ENCODE measurements at regions not wholly inside any gene's neighbourhood (a gene's known extent, or its start where the extent isn't known, plus 50 kb on each side); places are given as distances from the start of the nearest gene placed in this dataset.
"Not testable (repeated sequence)": the region's sequence is repeated elsewhere in the genome, so short reads cannot be mapped to it uniquely, and the experiment has no call there.

DNA sequence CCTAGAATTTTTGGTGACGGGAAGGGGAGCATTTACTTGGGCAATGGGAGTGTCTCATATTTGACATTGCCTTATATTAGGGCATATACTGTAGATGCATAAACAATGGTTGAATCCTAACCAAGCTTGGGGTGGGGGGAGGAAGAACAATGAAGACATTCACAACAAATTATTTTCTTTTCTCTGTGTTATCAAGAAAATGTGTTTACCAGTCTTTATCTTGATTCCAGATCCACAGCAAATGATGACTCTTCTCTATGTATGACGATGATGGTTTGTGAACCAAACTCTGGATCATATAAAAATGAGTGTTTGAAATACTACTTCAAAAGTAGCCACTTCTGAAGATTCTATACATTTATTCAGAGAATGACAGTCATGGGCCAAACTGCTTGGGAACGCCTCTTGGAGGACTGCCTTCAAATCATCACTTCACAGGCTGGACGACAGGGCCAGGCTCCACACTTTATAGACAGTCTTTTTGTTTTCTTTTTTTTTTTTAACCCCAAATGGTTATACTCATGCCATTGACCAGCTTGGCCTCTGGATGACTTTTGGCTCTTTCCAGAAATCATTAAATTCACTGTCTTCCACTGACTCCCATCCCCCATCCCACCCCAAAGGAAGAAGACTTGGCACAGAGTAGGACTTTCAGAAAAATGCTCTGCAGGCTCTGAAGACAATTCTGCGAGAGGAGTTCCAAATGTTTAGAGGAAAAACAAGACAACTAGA lies 123.8 kb upstream of the LIFR start:
- DNase-seq = no peak

DNA sequence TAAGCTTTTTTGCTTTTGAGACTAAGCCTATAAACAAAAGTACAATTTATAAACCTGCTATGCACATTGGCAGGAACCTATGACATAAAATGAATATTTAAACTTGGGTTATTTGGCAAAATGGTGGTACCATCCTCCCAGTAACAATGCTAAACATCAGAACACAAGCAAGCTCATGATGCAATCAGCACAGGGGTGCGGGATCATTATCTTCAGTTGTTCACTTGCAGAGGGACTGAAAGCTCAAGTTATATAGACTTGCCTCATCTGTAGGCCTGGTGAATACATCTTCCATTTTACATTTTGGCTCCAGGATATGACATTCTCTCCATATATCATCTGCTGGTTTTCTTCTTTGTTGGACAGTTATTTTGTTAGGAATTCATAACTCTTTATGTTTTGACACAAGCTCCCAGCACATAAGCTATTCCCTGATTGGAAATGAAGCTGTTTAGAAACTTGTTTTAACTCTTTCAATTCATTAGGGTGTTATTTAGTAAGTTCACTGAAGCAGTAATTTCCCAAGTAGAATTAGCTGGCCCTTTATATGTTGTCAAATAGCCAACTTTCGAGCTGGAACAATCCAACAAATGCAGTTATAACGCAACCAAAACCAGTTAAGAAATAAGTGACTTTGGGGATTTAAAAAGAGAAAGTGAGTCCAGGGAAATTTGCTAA lies 124.7 kb upstream of the LIFR start:
- no peak for DNase-seq

DNA sequence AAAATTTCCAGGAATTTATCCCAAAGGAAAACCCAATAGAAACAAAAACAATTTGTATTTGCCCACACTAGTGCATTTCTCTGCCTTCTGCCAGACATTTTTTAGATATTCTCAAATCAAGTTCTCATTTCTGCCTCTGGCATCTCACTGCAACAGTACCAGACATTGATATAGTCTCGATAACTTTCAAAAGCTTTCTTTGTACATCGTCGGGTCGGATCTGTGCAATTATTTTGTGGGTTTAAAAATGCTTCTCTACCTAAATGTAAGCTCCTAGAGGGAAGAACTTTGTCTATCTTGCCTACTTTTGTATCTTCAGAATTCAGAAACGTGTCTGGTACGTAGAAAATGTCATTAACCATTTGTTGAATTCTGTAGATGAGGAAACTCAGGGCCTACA lies 125.5 kb upstream of the LIFR start:
- no peak for DNase-seq

DNA sequence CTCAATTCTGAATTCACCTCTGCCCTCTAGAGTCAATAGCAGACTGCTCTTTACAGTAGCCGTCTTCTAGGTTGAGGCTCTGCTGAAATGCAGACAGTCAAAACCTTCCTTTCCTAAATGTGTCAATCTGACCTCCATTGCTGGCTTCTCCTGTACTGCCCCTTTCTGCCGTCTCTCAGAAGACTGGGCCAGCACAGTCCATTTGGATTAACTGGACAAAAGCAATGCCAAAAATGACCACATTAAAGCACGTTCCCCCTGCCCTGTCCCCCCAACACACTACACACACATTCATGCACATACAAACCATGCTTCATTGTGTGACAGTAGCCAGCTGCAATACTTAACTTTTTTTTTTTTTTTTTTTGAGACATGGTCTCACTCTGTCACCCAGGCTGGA lies 130.2 kb upstream of the LIFR start:
- DNase-seq = no peak

DNA sequence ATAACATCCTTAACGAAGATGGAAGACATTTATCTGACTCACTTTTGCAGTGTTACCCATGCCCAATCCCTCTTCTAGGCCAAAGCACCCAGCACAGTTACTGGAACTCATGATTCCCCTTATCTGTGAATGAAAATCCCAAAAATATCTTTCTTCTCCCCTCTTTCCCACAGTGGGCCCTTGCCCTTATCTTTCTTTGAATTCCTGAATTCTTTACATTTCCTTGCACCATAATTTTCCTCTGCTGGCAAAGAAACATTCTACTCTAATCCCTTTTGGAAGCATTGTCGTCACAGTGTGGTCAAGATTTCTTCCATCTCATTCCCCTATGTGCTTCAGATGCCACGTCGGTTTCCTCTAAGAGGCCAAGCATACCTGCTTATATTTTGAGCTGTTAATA lies 135.9 kb upstream of the LIFR start:
- no peak for DNase-seq

DNA sequence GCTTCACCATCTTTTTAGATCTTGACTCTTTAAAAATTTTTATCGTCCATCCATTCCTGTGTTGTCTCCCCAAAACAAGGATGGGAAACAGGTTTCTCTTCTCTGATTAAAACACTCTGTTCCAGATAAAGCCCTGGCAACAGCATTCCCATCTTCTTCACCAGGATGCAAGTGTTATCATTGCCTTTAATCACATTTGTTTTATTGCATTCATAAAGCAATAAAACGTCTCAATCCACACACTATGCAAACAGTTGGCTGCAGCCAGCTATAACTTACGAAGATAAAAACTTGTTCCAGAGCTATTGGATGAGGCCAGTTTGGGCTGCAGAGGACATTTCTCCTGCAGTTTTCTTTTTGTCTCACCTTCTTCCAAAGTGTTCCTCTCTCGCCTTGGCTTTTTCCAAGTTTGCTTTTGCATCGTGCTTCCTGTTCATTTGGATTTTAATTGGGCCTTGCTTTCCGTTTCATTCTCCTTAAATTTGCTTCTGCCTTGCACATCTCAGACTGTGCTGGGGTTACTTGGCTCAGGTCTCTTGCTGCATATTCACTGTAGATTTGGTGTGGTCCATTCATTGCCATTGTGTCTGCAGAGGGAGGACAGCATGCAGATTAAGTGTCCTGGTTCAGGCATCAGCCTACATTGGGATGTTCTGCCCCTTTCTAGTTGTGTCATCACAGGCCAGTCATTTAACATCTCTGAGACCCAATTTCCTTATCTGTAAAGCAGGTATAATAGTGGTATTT lies 136.5 kb upstream of the LIFR start:
- no peak for DNase-seq

DNA sequence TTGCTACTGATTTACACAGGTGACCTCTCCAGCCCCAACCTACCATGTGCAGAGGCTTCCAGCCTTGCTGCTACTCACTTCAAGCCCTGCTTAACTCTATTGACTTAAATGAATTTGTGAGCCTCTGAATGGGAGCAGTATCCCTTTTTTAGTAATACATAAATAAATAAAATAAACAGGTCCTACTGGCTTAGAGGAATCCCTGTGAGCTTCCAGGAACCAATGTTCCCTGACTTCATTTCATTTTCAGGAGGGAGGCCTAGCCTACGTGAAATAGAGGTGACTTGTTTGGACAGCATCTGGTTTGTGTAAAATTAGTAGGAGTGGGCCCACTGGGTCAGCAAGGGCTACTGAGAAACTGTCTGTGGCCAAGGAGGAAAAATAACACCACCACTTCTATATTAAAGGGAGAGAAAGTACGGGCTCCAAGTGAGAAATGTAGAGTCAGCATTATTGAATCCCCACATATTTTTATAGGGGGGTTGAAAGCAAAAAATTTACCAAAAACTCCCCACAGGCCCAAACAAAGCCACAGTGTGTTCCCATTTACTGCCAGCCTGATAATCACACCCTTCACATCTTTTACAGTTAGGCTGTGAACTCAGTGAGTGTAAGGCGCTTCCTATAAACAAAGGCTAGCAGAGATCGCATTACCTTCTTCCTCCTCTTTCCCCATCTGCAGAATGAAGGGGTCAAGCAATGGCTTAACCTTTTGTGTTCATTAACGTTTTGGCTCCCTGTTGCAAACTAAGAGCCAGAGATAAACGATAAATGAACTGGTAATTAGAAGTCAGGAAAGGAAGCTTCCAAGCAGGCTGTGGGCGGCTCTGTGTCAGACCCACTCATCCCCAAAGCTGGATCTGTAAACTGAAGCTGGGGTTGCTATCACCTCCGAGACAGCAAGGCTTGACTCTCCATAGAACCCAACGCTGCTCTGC lies 138.8 kb upstream of the LIFR start:
- DNase-seq = no peak

DNA sequence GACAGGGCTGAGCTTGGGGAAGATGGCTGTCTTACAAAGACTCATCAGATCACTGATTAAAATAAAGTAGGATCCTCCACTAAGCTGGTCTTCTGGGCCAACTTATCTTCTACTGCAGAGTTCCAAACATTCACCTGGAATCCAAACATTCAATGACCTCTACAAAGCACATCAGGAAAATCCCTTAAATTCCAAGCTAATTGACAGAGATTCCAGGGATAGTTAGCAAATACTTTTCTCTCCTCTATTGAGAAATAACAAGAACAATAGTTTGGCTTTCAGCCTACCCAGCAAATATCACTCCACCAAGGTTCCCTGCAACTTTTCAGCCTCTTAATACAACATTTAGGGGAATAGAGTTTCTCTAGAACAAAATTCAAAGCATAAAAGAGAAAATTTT lies 140.6 kb upstream of the LIFR start:
- DNase-seq = no peak

DNA sequence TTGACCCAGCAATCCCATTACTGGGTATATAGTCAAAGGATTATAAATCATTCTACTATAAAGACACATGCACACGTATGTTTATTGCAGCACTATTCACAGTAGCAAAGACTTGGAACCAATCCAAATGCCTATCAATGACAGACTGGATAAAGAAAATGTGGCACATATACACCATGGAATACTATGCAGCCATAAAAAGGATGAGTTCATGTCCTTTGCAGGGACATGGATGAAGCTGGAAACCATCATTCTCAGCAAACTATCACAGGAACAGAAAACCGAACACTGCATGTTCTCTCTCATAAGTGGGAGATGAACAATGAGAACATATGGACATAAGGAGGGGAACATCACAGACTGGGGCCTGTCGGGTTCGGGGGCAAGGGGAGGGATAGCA lies 140.3 kb upstream of the OSMR start:
- not testable (repeated sequence) for DNase-seq

DNA sequence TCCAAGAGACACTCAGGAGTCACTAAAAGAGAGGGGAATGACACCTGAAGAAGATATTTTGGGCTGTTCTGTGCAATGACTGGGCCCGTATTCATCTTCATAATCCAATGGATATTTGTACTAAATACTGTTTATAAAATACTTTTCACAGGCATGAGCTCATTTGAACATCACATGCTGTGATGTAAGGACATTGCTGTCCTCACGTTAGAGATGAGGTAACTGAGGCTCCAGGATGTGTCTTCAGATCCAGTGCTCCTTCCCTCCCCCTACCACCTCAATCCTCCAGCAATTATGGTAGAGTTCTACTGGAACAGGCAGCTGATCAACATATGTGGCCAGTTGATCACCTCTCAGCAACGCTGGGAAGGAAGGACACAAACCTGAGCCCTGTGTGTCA lies 139.4 kb upstream of the OSMR start:
- no peak for DNase-seq

DNA sequence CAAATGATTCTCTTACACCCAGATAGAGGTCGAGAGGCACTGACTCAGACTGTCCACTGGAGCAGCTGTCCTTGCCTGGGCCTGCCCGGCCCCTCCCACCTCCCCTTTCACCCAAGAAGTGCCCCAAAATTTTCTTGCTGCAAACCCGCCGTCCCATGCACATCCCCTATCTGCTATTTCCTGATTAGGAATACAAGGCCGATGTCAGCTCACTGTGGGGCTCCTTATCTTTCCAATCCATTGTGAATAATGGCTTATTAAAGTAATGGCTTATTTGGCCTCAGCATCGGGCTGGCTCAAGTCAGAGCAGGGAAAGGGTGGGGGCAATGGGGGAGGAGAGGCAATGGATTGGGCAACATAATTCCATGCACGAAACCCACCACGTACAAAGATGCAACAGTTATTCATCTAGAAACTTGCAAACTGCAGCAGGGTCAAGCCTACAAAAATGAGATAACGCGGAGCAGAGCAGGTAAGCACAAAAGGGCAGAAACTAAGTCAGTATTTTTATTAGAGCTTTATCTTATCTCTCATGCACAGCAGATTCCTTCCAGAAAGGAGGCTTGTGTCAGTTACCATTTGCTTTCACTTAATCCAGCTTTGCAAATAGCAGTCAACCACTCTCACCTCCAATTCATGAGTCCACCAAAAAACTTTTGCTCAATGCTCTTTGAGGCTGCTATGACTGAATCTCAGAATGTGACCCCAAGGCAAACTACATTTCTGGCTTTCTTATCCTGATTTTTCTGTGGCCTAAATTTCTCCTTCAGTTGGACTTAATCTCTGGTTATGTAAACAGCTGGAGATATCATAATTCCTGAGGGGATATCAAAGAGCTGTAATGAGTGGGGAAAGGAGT lies 138.2 kb upstream of the OSMR start:
- DNase-seq = no peak

DNA sequence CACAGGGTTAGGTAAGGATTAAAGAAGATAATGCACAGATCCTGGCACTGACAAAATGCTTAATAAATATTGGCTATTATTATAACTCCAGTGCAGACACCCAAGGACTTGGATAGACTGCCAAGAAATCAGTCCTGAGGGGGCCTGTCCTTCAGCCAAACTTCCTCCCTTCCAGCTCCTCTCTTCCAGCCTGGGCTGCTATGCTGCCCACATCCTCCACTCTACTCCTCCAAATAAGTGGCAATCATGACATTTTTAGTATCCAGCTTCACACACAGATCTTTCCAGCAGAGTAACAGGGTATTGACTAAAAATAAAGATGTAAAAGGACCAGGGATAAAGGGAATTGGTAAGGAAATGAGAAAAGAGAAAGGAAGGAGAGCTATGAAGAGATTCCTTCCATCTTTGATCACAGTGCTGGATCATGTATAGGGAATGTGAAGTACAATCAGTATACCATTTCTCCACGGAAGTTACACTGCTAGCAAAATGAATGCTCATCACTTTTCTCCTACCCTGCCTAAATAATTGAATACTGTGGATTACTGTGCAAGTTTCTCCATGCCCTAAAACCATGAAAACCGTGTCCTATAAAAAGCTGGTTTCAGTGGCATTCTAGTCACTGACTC lies 136.0 kb upstream of the OSMR start:
- DNase-seq = no peak

DNA sequence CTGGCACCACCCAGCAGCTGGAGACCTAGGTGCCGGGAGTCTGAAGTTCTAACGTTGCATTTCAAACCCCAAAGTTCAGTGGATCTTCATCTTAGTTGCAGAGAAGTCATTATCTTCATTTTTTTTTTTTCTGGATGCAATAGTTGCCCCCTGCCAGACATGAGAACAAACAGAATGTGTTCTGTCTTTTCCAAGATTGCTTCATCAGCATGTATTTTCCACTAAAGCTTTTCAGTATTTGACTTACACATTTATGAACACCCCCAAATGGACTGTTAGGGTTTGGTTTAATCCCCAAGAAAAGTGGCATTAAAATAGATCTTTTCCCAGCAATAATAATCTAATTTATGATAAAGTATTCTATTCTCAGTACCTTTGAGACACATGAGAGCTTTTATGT lies 135.2 kb upstream of the OSMR start:
- DNase-seq = no peak

DNA sequence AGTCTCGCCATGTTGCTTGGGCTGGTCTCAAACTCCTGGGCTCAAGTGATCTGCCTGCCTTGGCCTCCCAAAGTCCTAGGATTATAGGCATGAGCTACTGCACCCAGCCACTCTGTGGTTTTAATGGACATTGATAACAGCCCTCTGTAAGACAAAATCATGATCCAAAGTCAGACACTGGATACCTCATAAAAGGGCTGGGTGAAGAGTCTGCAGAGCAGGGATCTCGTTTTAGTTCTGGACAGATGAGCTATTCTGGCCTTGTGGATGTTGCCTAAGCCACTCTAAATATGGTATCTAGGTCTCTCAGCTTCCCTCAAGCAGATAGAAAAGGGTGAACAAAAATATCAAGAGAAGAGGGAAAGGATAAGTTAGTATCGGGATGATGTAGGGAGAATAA lies 133.4 kb upstream of the OSMR start:
- DNase-seq = no peak

DNA sequence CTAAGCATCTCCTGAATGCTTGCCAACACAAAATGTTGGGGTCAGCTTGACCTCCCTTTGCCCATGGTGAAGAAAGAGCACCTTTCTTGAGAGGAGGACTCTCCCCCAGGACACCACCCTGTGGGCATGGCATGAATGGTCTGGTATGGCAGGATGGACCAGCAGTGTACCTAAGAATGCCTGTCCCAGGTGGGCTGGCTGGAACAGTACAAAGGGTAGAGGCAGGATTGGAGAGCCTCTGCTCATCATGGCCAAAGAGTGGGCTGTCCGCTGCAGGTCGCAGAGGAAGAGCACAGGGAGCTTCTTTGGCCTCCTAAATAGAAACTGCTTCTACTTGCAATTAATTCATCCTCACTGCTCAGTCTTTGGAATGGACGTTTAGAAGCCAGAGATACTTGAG lies 131.6 kb upstream of the OSMR start:
- DNase-seq = no peak

DNA sequence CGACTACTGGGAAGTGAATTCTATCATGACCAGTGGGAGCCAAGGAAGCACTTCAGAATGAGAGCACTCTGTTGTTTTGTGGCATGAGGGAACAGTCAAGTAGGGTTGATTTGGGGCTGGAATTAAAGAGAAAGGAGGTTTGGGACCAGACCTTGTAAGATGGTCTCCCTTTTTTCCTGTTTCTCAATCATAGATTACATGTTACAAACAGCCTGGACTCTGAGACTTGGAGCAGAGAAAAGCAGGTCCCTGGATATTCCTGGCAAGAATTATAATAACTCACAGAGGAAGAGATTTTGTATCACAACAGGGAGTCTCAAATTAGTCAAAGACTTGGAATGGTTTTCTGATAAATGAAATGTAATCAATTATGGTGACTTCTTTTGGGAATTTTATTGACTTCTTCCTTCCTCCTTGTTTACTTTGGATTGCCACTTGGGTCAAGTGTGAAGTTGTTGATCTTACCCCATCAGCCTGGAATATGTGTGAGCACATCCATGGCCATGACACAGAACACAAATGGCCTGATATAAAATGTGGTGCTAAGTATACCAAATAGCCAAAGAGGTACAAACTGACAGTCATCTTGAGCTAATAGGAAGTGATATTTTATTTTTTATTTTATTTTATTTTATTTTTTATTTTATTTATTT lies 131.0 kb upstream of the OSMR start:
- DNase-seq = no peak

DNA sequence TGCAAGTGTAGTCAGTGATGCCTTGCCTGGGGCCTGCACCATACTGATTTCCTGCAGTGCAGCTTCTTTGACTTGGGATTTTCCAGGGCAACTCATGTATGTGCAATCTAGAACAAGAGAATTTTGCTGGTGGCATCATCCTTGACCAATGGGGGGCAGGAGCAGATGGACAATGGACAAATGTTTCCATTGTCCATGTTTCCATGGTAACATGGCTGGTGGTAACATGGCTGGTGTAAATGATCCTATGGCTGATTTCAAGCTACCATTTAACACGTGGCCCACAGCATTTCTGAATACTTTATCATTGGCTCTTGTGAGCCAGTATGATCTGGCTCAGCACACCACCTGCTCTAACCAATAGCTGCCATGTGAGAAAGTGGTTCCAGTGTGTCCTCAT lies 130.1 kb upstream of the OSMR start:
- DNase-seq = no peak

DNA sequence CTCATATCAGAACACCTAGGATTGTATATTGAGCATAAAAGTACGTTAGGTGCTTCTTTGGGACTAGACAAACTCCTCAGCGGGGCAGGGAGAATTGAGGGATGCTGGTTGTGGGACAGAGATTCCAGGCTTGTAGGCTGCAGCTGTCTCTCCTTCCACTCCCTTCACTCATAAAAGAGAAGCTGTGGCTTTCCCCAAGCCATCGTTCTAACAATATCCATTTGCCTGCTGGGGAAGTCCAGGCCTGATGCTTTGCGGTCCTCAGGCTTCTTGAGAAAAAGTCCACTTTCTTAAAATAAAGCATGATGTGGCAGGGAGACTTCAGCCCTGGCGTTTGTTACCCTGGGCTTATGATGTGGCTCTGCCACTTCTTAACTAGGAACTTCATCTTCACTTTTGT lies 129.3 kb upstream of the OSMR start:
- no peak for DNase-seq

DNA sequence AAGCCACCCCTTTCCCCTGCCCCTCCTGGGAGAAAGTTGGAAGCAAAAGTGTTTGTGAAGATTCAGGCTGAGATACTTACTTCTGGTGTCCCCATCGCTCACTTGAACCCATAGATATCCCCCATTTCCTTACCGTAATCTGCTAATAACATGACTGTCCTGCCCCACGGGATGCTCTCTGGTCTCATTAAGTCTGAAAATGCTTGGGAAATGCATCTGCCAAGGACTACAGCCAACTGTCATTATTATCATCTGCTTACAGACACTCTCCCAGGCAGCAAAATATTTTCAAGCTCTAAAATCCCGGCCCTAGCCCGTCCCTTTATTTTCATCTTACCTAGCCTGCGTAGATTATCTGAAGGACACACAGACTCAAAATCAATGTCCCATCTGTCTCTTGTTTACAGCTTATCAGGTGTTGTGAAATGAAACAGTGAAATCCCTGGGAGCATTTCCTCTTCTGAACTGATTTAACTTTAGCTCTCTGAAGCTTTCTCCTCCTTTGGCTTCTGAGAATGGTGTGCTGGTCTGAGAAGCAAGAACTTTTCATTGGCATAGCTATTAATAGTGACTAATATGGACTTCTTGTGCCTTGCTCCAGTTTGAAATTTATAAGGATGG lies 126.9 kb upstream of the OSMR start:
- DNase-seq = no peak

DNA sequence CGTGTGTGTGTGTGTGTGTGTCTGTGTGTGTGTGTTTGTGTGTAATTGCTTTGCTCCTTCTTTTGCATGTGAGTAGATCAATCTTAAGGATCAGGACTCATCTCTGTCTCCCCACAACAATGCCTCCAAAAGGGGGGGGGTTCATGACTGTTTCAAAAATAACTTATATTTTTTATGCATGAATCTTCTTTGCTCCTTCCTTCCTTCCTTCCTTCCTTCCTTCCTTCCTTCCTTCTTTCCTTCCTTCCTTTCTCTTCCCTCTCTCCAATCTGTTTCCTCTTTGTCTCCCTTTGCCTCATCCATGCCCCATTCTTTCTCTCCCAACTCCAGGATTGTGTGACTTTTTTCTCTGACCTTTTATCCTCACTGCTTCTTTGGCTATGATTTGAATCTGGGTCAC lies 126.4 kb upstream of the OSMR start:
- no peak for DNase-seq

DNA sequence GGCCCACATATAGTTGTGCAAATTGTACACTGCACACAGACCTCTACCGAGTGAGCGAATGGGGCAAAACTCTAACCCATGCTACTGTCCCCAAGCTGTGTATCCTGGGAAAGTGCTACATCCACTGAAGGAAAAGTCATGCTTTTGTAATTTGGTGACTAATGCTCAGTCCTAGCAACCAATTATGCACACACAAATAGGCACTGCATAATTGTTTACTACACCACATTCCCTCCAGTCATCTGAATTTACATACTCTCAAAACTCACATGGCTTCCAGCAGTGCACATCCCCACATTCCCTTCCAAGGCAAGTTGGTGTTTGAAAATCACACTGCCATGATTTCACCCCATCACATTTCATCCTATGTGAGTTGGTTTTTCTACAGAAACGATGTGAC lies 125.9 kb upstream of the OSMR start:
- peak; percentile 46 for DNase-seq
